ENCODE measurements at regions not wholly inside any gene's neighbourhood (a gene's known extent, or its start where the extent isn't known, plus 50 kb on each side); places are given as distances from the start of the nearest gene placed in this dataset.

DNA sequence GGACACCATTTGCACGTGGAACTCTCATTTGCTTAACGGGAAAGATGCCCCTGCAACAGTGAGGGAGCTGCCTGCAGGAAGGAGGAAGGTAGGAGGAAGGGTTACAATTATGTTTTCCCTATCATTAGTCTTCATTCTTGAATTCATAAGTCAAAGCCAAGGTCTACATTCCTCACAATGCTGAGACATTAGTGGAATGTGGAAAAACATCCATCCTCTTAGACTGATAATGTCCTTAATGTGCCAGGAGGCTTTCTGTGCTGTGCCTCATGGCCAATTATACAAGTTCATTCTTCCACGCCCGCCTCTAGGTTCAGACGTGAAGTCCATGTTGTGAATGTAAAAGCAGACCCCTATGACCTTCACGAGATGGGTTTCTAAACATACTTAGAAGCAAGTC is 1212.4 kb upstream of the TMEM132C start:
- H3K4me1 ChIP-seq (ENCODE audit: insufficient read depth), result no peaks in the 10 kb centered on the region
- H4K20me1 ChIP-seq (replicated peaks; ENCODE audit: insufficient read depth), result no peaks in the 10 kb centered on the region
- Mint-ChIP-seq H3K9me3 (peaks cover 93% of the 10 kb centered on the region), H3K4me3 (no peak overlapping the region), H3K27me3 (ENCODE audit: insufficient read depth, low read depth, poor library complexity) (no peaks in the 10 kb centered on the region), H3K4me1 (no peaks in the 10 kb centered on the region), H3K36me3 (ENCODE audit: low read depth) (peaks cover 26% of the 10 kb centered on the region; the same call in 2 of the 3 replicates), H3K27ac (no peak overlapping the region)
- no peaks in the 10 kb centered on the region for H3K36me3 ChIP-seq (ENCODE audit: insufficient read depth)
- no peaks in the 10 kb centered on the region for H3F3A ChIP-seq (replicated peaks; ENCODE audit: low read depth)
- ATAC-seq, result no peak
- TF ChIP-seq ZNF331 (CRISPR knock-in tag; IDR thresholded peaks at IDR 0.05; ENCODE audit: low read depth) (no peak), EZH2phosphoT487 (IDR thresholded peaks at IDR 0.05; ENCODE audit: unreplicated experiment) (no peak), NANOG (IDR thresholded peaks at IDR 0.05; ENCODE audit: borderline replicate concordance) (no peak), EZH2 (IDR thresholded peaks at IDR 0.05; ENCODE audit: low read depth, unreplicated experiment) (no peak), CREB1 (CRISPR knock-in tag; IDR thresholded peaks at IDR 0.05; ENCODE audit: low read depth) (no peak), ZNF114 (CRISPR knock-in tag; IDR thresholded peaks at IDR 0.05) (no peak), JUNB (IDR thresholded peaks at IDR 0.05; ENCODE audit: unreplicated experiment) (no peak), STAT1 (IDR thresholded peaks at IDR 0.05; ENCODE audit: unreplicated experiment) (no peak), POLR2AphosphoS5 (IDR thresholded peaks at IDR 0.05; ENCODE audit: low read depth) (no peak)
- TF ChIP-seq, protein P1, sequence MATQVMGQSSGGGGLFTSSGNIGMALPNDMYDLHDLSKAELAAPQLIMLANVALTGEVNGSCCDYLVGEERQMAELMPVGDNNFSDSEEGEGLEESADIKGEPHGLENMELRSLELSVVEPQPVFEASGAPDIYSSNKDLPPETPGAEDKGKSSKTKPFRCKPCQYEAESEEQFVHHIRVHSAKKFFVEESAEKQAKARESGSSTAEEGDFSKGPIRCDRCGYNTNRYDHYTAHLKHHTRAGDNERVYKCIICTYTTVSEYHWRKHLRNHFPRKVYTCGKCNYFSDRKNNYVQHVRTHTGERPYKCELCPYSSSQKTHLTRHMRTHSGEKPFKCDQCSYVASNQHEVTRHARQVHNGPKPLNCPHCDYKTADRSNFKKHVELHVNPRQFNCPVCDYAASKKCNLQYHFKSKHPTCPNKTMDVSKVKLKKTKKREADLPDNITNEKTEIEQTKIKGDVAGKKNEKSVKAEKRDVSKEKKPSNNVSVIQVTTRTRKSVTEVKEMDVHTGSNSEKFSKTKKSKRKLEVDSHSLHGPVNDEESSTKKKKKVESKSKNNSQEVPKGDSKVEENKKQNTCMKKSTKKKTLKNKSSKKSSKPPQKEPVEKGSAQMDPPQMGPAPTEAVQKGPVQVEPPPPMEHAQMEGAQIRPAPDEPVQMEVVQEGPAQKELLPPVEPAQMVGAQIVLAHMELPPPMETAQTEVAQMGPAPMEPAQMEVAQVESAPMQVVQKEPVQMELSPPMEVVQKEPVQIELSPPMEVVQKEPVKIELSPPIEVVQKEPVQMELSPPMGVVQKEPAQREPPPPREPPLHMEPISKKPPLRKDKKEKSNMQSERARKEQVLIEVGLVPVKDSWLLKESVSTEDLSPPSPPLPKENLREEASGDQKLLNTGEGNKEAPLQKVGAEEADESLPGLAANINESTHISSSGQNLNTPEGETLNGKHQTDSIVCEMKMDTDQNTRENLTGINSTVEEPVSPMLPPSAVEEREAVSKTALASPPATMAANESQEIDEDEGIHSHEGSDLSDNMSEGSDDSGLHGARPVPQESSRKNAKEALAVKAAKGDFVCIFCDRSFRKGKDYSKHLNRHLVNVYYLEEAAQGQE (IDR thresholded peaks at IDR 0.05; ENCODE audit: unreplicated experiment), result no peak
- TF ChIP-seq, protein P2, sequence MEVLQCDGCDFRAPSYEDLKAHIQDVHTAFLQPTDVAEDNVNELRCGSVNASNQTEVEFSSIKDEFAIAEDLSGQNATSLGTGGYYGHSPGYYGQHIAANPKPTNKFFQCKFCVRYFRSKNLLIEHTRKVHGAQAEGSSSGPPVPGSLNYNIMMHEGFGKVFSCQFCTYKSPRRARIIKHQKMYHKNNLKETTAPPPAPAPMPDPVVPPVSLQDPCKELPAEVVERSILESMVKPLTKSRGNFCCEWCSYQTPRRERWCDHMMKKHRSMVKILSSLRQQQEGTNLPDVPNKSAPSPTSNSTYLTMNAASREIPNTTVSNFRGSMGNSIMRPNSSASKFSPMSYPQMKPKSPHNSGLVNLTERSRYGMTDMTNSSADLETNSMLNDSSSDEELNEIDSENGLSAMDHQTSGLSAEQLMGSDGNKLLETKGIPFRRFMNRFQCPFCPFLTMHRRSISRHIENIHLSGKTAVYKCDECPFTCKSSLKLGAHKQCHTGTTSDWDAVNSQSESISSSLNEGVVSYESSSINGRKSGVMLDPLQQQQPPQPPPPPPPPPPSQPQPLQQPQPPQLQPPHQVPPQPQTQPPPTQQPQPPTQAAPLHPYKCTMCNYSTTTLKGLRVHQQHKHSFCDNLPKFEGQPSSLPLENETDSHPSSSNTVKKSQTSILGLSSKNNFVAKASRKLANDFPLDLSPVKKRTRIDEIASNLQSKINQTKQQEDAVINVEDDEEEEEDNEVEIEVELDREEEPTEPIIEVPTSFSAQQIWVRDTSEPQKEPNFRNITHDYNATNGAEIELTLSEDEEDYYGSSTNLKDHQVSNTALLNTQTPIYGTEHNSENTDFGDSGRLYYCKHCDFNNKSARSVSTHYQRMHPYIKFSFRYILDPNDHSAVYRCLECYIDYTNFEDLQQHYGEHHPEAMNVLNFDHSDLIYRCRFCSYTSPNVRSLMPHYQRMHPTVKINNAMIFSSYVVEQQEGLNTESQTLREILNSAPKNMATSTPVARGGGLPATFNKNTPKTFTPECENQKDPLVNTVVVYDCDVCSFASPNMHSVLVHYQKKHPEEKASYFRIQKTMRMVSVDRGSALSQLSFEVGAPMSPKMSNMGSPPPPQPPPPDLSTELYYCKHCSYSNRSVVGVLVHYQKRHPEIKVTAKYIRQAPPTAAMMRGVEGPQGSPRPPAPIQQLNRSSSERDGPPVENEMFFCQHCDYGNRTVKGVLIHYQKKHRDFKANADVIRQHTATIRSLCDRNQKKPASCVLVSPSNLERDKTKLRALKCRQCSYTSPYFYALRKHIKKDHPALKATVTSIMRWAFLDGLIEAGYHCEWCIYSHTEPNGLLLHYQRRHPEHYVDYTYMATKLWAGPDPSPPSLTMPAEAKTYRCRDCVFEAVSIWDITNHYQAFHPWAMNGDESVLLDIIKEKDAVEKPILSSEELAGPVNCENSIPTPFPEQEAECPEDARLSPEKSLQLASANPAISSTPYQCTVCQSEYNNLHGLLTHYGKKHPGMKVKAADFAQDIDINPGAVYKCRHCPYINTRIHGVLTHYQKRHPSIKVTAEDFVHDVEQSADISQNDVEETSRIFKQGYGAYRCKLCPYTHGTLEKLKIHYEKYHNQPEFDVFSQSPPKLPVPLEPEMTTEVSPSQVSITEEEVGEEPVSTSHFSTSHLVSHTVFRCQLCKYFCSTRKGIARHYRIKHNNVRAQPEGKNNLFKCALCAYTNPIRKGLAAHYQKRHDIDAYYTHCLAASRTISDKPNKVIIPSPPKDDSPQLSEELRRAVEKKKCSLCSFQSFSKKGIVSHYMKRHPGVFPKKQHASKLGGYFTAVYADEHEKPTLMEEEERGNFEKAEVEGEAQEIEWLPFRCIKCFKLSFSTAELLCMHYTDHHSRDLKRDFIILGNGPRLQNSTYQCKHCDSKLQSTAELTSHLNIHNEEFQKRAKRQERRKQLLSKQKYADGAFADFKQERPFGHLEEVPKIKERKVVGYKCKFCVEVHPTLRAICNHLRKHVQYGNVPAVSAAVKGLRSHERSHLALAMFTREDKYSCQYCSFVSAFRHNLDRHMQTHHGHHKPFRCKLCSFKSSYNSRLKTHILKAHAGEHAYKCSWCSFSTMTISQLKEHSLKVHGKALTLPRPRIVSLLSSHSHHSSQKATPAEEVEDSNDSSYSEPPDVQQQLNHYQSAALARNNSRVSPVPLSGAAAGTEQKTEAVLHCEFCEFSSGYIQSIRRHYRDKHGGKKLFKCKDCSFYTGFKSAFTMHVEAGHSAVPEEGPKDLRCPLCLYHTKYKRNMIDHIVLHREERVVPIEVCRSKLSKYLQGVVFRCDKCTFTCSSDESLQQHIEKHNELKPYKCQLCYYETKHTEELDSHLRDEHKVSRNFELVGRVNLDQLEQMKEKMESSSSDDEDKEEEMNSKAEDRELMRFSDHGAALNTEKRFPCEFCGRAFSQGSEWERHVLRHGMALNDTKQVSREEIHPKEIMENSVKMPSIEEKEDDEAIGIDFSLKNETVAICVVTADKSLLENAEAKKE (CRISPR knock-in tag; IDR thresholded peaks at IDR 0.05), result no peak
- TF ChIP-seq, protein P3, sequence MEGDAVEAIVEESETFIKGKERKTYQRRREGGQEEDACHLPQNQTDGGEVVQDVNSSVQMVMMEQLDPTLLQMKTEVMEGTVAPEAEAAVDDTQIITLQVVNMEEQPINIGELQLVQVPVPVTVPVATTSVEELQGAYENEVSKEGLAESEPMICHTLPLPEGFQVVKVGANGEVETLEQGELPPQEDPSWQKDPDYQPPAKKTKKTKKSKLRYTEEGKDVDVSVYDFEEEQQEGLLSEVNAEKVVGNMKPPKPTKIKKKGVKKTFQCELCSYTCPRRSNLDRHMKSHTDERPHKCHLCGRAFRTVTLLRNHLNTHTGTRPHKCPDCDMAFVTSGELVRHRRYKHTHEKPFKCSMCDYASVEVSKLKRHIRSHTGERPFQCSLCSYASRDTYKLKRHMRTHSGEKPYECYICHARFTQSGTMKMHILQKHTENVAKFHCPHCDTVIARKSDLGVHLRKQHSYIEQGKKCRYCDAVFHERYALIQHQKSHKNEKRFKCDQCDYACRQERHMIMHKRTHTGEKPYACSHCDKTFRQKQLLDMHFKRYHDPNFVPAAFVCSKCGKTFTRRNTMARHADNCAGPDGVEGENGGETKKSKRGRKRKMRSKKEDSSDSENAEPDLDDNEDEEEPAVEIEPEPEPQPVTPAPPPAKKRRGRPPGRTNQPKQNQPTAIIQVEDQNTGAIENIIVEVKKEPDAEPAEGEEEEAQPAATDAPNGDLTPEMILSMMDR (conservative IDR thresholded peaks at IDR 0.05; ENCODE audit: low read depth in 2 of 2), result no peak
- TF ChIP-seq, protein P4, sequence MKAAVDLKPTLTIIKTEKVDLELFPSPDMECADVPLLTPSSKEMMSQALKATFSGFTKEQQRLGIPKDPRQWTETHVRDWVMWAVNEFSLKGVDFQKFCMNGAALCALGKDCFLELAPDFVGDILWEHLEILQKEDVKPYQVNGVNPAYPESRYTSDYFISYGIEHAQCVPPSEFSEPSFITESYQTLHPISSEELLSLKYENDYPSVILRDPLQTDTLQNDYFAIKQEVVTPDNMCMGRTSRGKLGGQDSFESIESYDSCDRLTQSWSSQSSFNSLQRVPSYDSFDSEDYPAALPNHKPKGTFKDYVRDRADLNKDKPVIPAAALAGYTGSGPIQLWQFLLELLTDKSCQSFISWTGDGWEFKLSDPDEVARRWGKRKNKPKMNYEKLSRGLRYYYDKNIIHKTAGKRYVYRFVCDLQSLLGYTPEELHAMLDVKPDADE (IDR thresholded peaks at IDR 0.05), result no peak
- no peak overlapping the region for H3K4me2 ChIP-seq
- no peaks in the 10 kb centered on the region for H3K9me2 ChIP-seq (ENCODE audit: insufficient read depth)
- no peak overlapping the region for H3K4me3 ChIP-seq
- H2AFZ ChIP-seq, result no peak overlapping the region
- no peaks in the 10 kb centered on the region for H3K27me3 ChIP-seq (ENCODE audit: insufficient read depth)
- H3K79me2 ChIP-seq (replicated peaks; ENCODE audit: insufficient read depth), result no peaks in the 10 kb centered on the region
- H3K27ac ChIP-seq (ENCODE audit: low read depth), result no peak overlapping the region
- DNase-seq (ENCODE audit: low spot score), result no peak
